Stimulated activated CD8-positive, alpha-beta memory T cell treated with anti-CD3 and anti-CD28 coated beads, Interleukin-2, amount 100 ng/mL, for 48 hours (primary cell): ENCODE measurements at regions not wholly inside any gene's neighbourhood (a gene's known extent, or its start where the extent isn't known, plus 50 kb on each side); places are given as distances from the start of the nearest gene placed in this dataset.
"Not testable (repeated sequence)": the region's sequence is repeated elsewhere in the genome, so short reads cannot be mapped to it uniquely, and the experiment has no call there.

Experiments
- DNase-seq, 2 donors: peaks; one replicate each; pipeline ENCODE4 v3.0.0-alpha.2; 2020; ENCODE audit warnings: low read depth in 2 of 2

DNA sequence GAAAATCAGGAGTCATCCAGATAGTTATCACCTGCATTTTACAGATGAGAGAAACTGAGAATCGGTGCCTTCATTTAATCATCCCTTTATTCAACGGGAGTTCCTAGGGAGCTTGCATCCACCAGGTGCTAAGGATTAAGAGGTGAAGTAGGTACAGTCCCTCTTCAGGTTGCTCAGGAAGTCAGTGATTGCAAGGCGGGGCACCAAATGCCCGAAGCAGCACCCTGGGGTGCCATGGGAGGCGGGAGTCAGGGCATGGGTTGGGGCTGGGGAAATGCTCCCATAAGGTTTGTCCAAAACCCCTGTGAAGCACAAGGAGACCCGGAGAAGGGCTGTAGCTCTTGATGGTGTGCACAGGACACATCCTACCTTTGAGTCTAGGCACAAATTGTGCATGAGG is 98.8 kb upstream of the KLF4 start:
- no peak for DNase-seq

DNA sequence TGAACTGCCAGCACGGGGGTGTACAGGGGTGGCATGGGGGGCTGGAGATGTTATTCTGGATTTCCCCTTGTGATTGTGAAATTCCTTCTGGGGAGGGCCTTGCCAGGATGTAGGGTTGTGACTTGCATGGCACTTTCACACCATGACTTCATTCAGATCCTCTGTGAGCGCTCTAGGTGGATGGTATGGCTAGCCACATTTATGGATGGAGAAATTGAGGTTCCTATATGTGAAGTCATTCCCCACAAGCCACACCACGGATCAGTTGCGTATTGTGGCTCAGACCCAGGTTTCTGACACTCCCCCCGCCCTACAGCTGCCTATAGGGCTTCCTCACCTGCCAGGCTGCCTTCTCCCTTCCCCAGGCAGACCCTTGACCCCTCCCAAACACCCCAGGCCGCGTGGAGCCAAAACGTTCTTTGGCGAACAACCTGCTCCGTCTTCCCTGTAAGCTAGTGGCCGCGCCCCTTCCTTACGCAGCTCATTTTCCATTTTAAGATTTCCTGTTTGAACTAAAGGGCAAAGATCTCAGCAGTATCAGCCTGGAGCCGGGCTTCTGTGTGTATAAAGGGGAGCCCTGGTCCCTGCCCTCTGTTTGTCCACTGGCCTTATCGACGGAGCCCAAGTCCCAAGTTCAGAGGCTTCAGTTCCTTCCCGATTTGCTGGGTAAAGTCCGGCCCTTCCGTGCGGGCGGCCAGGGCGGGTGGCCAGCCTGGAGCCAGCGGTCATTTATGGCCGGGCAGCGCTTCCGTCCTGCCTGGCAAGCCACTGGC is 97.8 kb upstream of the KLF4 start:
- no peak for DNase-seq

DNA sequence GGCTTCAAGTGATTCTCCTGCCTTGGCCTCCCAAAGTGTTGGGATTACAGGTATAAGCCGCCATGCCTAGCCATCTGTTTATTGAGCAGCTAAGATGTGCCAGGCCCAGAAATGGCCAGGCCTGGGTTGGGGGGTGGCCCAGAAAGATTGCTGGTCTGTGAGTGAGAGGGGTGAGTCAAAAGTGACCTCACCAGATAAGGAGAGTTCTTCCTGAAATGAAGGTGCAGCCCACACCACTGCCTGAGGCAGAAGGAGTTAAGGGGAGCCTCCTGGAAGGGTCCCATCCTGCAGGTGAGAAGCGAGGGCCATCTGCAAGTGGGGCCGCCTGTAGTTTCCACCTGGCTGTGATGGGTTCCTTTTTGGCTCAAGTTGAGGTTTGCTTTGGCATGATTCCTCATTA is 96.9 kb upstream of the KLF4 start:
- no peak for DNase-seq

DNA sequence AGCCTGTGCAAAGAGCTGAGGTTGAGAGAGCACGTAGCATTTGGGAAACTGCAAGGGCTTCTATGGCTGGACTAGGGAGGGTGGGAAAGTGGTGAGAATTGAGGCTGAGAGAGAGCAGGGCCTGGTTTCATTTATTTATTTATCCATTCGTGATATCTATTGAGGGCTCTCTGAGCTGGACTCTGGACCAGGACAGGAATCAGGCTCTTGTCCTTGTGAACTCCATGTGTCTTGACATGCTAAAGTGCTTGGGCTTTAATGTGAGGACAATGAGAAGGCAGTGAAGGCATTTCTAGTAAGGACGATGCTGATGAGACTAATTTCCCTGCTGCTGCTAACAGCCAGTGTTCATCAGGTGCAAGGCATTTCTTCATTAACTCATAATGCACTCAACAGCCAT is 95.9 kb upstream of the KLF4 start:
- DNase-seq: no peak

DNA sequence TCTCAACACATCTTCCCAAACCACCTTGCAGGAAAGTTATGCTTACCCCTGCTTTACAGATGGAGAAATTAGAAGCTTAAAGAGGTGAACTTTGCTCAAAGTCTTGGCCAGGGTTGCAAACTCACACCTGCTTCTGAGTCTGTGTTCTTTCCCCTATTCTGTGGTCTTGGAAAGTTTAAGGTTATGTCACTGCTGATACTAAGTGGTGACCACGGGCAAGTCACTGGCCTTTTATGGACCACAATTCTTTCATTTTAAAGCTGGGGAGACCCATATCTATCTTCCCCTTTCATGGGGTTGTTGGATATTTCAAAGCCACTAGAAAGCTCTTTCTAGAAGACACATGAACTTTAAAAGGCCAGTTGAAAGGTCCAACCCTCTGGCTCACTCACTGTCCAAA is 95.4 kb upstream of the KLF4 start:
- no peak for DNase-seq

DNA sequence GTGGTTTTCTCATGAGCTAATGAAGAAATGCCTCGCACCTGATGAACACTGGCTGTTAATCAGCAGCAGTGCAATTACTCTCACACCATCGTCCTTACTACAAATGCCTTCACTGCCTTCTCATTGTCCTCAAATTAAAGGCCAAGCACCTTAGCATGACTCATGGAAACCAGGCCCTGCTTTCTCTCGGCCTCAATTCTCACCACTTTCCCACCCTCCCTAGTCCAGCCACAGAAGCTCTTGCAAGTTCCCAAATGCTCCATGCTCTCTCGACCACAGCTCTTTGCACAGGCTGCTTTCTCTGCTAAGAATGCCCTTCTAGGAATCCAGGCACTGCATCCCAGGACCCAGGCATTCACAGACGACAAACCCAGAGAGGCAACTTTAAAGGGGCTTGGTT is 94.6 kb upstream of the KLF4 start:
- no peak for DNase-seq

DNA sequence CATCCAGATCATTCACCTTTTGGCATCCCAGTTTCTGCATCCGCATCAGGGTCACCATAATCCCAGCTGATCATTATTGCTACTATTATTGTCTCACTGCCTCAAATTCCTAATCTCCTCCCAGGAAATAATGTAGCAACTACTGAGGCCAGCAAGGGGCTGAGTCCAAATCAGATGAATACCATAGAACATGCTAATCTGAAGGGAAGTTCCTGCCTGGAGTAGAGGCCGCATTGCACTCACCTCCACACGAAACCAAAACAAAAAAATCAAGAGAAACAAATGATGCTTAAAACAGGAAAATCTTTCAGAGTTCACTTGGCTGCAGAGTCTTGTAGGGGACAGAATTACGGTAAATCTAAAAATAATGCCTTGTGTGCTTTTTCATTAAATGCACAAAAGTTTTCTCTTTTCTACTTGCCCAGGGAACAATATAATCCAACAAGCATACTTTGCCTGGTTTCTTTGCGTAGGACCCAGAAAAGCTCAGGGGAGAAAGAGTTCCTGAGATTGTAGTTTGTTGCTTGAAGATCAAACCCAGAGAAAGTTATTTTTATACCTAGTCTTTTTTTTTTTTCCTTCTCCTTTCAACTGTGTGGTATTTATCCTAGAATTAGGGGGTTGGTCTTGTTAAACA is 87.7 kb upstream of the KLF4 start:
- no peak for DNase-seq

DNA sequence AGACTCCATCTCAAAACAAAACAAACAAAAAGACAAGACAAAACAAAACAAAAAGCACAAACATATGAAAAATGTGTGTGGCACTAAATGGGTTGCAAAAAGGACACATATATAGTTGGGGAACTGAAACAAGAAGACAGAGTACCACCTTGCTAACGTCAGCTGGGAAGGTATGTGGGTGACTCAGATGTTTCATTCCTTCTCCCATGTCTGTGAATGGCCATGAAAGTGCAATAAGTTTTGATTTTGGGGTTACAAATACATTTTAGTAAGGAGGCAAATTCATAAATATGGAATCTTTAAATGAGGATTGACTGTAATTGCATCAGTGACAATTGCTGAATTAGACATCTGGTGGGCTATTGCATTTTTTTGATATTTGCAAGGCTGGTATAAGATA is 81.6 kb upstream of the KLF4 start:
- DNase-seq: no peak

DNA sequence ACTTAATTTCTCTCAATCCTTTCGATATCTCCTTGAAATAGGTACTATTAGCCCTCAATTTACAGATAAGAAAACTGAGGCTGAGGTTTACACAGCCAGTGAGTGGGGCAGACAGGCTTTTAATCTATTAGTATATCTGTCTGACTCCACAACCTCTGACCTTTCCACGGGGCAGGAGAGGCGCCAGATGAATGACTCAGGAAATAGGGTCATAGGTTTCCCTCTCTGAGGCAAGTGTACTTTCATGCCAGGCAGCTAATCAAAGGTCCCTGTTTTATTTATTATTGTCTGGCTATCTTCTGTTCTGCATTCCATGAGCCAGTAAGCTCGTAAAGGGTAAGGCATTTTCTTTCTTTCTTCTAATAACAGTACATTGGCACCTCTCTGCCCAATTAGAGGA is 79.6 kb upstream of the KLF4 start:
- DNase-seq: no peak

DNA sequence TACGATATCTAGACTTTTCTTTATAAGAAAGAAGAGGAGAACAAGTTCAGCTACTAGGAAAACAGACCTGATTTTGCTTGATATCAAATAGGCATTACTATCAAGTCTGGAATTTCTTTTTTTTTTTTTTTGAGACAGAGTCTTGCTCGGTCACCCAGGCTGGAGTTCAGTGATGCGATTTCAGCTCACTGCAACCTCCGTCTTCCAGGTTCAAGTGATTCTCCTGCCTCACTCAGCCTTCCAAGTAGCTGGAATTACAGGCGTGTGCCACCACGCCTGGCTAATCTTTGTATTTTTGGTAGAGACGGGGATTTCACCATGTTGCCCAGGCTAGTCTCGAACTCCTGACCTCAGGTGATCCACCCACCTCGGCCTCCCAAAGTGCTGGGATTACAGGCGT is 78.8 kb upstream of the KLF4 start:
- DNase-seq: not testable (repeated sequence)

DNA sequence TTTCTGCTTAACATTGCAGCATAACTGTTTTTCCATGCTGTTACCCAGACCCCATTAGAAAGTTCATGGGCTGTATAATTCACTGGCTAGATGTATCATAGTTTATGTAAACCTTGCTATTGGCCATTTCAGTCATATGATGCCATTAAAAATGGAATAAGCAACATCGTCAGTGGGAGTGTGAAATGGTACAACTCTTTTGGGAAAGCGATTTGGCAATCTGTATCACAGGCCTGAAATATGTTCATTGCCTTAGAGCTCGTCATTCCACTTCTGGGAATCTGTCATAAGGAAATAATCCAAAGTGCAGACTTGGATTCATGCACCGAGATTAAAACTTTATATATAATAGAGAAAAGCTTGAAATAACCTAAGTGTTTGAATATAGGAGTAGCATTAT is 77.9 kb upstream of the KLF4 start:
- no peak for DNase-seq

DNA sequence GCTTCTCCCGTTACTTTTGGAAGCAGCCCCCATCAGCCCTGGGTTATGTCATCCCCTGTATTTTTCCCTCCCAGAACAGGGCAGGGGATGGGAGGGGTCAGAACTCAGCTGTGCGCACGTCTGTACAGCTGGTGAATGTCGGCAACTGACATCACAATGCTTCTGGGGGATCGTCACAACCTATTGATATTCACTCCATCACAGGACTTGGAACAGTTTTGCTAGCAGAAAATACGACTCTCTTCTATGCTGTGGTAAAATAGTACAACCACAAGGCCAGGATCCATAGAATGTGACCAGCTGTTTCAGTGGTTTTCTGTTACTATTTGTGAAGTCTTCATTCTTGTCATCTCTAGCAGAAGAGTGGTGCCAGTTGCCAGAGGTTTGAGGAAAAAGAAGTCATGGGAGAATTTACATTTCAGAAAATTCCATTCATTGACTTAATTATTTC is 77.1 kb upstream of the KLF4 start:
- DNase-seq: no peak

DNA sequence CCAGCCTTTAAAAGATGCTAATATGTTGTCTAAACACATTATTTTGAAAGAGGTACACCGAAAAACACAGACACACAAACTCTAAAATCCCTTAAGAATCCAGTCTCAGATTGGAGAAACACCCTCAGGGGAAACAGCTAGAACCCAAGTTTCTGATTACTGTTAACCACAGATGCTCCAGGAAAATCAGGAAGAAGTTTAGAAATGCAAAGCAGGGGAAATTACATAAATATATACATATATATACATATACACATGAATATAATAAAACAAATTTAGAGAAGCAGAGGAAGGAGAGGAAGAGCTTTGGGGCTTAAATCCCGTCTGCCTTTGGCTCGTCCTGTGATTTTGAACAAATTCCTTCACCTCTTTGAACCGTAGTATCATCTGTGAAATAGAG is 73.2 kb upstream of the KLF4 start:
- DNase-seq: no peak

DNA sequence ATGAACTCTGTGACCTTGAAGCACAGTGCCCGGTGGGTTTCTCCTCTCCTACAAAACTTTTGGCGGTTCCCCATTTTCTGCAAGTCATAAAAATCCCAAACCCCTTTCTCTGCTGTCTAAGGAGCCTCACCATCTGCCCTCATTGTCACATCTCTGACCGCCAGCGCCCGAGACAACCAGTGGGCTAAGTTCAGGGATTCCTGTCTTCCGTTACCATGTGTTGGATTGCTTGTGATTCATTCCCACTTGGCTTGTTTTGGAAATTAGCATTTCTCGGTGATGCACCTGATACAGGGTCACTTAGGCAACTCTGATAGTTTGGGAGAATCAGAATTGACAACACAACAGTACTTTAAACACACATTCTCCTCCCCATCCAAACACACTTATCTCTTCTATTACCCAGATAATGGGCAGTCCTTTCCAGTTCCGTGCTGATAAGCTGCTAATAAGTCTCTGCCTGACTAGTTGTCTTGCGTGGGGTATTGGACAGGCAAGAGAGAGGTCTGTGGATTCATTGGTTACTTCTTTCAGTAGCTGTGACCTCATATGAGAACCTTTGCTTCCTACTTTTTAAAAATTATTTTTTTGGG is 70.0 kb upstream of the KLF4 start:
- DNase-seq: no peak

DNA sequence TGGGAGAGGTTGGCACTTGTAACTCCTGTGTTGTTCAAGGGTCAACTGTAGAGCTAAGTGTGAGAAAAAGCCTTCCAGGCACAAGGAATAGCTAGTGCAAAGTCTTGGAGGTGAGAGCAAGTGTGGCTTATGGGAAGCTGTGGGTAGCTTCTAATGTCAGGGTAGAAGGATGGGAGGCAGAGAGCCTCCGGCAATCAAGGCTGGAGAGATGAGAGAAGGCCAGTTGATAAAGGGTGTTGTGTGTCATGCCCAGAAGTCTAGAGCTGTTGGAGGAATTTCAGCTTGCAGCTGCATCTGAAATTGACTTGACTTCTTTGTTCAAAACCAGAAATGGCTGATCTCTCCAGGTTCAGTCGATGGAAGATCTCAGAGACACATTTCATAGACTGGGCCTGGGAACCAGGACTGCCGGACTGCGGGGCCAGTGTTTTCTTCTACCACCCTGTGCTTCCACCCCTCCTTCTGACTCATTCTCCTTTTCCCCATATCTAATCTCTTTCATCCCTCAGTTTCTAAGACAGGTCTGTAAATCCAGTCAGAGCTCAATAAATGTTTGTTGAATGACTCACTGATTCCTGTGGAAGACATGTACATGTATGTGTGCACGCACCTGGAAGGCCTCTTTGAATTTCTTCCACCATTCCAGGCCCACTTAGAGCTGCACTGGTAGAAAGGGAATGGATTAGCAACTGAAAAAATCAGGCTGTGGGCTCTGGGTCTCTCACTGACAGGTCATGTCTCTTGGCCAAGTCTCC is 67.8 kb upstream of the KLF4 start:
- DNase-seq: no peak

DNA sequence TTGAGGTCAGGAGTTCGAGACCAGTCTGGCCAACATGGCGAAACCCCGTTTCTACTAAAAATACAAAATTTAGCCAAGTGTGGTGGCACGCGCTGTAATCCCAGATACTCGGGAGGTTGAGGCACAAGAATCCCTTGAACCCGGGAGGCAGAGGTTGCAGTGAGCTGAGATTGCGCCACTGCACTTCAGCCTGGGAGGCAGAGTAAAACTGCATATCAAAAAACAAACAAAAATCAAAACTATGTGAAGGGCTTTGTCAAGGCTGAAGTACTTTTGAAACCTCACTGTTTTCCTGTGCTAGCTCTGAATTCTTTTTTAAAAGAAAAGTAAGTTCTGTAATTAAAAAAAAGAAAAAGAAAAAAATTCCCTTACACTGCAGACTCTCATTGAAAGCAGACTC is 65.1 kb upstream of the KLF4 start:
- DNase-seq: no peak

DNA sequence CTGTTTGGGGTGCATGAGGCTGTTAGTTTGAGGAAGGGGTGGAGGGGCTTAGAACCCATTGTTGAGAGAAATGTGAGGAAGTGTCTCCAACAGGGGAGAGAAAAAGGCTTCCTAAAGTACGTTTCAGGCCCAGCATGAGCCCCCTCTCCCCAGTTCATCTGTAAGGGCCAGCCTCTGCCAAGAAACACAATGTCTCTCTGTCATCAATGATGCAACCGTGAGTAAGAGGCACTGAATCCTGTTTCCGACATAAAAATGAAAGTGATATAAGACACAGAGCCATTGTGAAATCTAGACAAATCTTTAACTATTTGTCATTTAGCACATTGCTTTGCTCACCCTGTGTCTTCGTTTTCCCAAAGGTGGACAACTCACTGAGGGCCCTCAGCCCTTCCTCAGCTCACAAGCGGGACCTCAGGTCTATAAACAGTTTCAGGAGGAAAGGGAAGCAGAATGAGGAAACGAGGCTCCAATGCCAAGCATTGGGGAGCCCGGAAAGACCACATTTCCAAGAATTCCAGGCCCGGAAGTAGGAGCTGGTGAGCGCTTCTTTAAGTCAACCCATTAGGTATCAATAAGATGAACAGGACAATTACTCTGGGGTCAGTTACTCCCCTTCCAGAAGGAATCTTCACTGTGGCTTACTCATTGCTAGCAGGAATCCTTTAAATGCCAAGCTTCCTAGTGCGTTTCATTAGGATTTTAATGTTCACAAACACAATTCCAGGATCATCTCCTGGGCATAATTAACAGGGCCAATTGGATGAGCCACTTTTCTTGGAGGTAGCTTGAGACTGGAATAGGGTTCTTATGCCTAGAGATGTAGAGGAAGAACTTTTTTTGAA is 59.0 kb upstream of the KLF4 start:
- DNase-seq: no peak

DNA sequence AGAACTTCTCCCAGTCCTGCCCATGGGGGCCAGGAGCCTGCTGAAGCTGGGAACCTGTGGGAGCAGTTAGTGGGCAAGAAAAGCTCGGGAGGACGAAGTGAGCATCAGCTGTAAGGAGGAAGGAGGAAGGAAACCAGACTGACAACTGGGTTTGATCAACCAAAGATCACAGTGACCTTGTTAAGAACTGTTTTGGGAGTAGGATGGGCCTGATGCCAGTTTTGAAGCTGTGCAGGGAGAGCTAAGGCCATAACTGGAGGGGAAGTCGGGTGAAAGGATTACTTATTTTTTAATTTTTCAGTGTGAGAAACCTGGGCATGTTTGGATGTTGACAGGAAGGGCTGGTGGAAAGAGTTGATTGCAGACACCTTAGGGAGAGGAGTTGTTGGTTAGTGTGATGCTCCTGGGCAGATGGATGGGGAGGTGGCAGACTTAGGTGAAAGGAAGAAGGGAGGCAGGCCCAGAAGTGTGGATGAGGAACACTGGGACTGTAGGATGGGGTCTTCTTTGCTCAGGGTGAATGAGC is 58.3 kb upstream of the KLF4 start:
- DNase-seq: no peak

DNA sequence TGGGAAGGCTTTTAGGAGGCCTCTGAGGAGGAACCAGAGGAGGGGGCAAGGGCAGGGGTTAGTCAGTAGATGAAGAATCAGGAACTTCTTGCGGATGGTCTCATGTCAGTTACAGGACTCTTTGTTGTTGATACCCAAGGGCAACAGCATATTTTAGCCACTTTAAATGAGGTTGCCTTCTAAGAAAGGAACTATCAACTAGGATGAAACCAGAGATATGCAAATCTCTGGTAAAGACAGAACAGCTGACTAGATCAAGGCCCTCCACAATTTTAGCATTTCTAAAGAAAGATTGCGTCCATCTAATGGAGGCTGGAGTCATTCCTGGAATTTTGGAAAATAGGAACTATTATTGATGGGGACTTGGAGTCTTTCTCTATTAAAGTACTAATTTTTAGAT is 57.7 kb upstream of the KLF4 start:
- DNase-seq: no peak

DNA sequence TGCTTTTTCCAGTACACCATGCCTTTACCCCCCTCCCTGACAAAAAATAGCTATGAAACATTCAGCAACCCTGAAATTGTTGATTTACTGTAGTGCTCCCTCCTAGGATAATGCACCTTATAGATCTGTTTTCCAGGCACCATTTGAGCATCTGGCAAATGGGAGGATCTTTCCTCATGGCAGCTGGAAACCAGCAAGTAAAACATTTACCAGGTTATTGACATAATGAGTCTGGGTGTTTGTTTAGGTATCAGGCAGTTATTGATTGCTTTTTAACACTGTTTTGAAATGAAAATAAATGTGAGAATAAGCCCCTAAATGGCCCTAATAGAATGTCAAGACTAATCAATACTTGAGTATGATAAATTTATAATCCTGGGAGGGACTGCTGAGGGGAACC is 57.3 kb upstream of the KLF4 start:
- DNase-seq: no peak

DNA sequence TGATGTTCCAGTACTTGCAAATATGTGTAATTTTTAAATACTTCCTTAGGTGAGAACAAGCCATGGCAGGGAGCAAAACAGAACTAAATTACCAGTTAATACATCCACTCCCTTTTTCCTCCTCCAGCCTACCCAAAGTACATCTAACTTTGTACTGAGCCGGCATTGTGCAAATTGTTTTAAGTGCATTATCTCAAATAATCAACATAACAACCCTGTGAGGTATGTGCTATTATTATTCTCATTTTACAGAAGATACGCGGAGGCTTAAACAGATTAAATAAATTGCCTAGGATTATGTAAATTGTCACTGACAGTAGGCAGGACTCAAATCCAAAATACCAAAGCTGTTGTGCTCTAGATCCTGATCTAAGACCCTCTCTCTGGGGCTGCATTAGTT is 55.5 kb upstream of the KLF4 start:
- DNase-seq: no peak
